Fibroblast of skin of left quadriceps (primary cell): ENCODE measurements at regions not wholly inside any gene's neighbourhood (a gene's known extent, or its start where the extent isn't known, plus 50 kb on each side); places are given as distances from the start of the nearest gene placed in this dataset.
"Not testable (repeated sequence)": the region's sequence is repeated elsewhere in the genome, so short reads cannot be mapped to it uniquely, and the experiment has no call there.

Experiments
- DNase-seq, 2 experiments: peaks; one replicate each; pipeline ENCODE4 v3.0.0-alpha.2; 2013; ENCODE audit warnings: low read depth in 2 of 2

GRCh38 chr4:126123611-126124325 lies 809.0 kb downstream of the FAT4 start:
- no peak for DNase-seq

- no peak for DNase-seq
Observed at GRCh38 chr4:126124818-126125217, 810.1 kb downstream of the FAT4 start.

- no peak for DNase-seq
Observed at GRCh38 chr4:126130215-126130614, 815.5 kb downstream of the FAT4 start.

GRCh38 chr4:126136922-126137781 lies 822.4 kb downstream of the FAT4 start:
- no peak for DNase-seq

GRCh38 chr4:126137782-126138170 lies 823.0 kb downstream of the FAT4 start:
- no peak for DNase-seq

- DNase-seq, result no peak
Observed at GRCh38 chr4:126144543-126145237, 829.9 kb downstream of the FAT4 start.

GRCh38 chr4:126168484-126168883 lies 853.7 kb downstream of the FAT4 start:
- DNase-seq, result no peak

- DNase-seq, result no peak
Observed at GRCh38 chr4:126172126-126172525, 857.4 kb downstream of the FAT4 start.

- DNase-seq, result no peak
Observed at GRCh38 chr4:126174627-126175026, 859.9 kb downstream of the FAT4 start.

- no peak for DNase-seq
Observed at GRCh38 chr4:126180642-126181041, 865.9 kb downstream of the FAT4 start.

GRCh38 chr4:126182336-126182735 lies 867.6 kb downstream of the FAT4 start:
- DNase-seq, result no peak

- DNase-seq, result no peak
Observed at GRCh38 chr4:126182786-126183185, 868.0 kb downstream of the FAT4 start.

- DNase-seq, result no peak
Observed at GRCh38 chr4:126183206-126183605, 868.5 kb downstream of the FAT4 start.

GRCh38 chr4:126191536-126191935 lies 876.8 kb downstream of the FAT4 start:
- DNase-seq, result no peak

- no peak for DNase-seq
Observed at GRCh38 chr4:126192506-126192905, 877.8 kb downstream of the FAT4 start.

GRCh38 chr4:126201251-126202138 lies 886.7 kb downstream of the FAT4 start:
- DNase-seq, result not testable (repeated sequence)

- DNase-seq, result no peak
Observed at GRCh38 chr4:126202226-126202625, 887.5 kb downstream of the FAT4 start.

- DNase-seq, result no peak
Observed at GRCh38 chr4:126207910-126208309, 893.2 kb downstream of the FAT4 start.

GRCh38 chr4:126209147-126209546 lies 894.4 kb downstream of the FAT4 start:
- no peak for DNase-seq

- no peak for DNase-seq
Observed at GRCh38 chr4:126213996-126214395, 899.2 kb downstream of the FAT4 start.

GRCh38 chr4:126215759-126216158 lies 901.0 kb downstream of the FAT4 start:
- no peak for DNase-seq
